Trophoblast cell (in vitro differentiated cells and primary cell): ENCODE measurements at regions not wholly inside any gene's neighbourhood (a gene's known extent, or its start where the extent isn't known, plus 50 kb on each side); places are given as distances from the start of the nearest gene placed in this dataset.
"Not testable (repeated sequence)": the region's sequence is repeated elsewhere in the genome, so short reads cannot be mapped to it uniquely, and the experiment has no call there.

Experiments used
- DNase-seq, 2 donors: peaks; one replicate each; pipeline ENCODE4 v3.0.0-alpha.2; 2016
- H2AFZ ChIP-seq: 2 replicates; pipeline ENCODE4 v1.6.1; 2013; ENCODE audit warnings: low read length, moderate library complexity, mild to moderate bottlenecking; ENCODE audit not compliant: insufficient read depth, poor library complexity
- H2AK5ac ChIP-seq: 2 replicates; pipeline ENCODE4 v1.6.1; 2013; ENCODE audit warnings: mild to moderate bottlenecking, low read length
- H2BK120ac ChIP-seq: 2 replicates; pipeline ENCODE4 v1.6.1; 2013; ENCODE audit warnings: low read length, mild to moderate bottlenecking, moderate library complexity; ENCODE audit not compliant: insufficient read depth, poor library complexity
- H2BK12ac ChIP-seq: 2 replicates; pipeline ENCODE4 v1.6.1; 2013; ENCODE audit warnings: mild to moderate bottlenecking, low read length, moderate library complexity
- H2BK5ac ChIP-seq: 2 replicates; pipeline ENCODE4 v1.6.1; 2013; ENCODE audit warnings: low read length, low read depth, moderate library complexity, mild to moderate bottlenecking; ENCODE audit not compliant: poor library complexity
- H3K14ac ChIP-seq: 2 replicates; pipeline ENCODE4 v1.6.1; 2013; ENCODE audit warnings: mild to moderate bottlenecking, low read length
- H3K18ac ChIP-seq: 2 replicates; pipeline ENCODE4 v1.6.1; 2013; ENCODE audit warnings: mild to moderate bottlenecking, low read length
- H3K23ac ChIP-seq: 2 replicates; pipeline ENCODE4 v1.6.1; 2013; ENCODE audit warnings: low read length
- H3K27ac ChIP-seq: 2 replicates; pipeline ENCODE4 v1.5.1; 2013; ENCODE audit warnings: low read depth, mild to moderate bottlenecking, inconsistent platforms, low read length, moderate library complexity
- H3K27me3 ChIP-seq: 2 replicates; pipeline ENCODE4 v1.6.1; 2013; ENCODE audit warnings: inconsistent platforms, mild to moderate bottlenecking, low read length, moderate library complexity; ENCODE audit not compliant: insufficient read depth
- H3K36me3 ChIP-seq, 2 experiments: 1 replicate in 1 of 2; 2 replicates in 1 of 2; pipeline ENCODE4 v1.6.1; 2013; ENCODE audit warnings: low read length in 2 of 2, mild to moderate bottlenecking in 2 of 2, moderate library complexity in 1 of 2; ENCODE audit not compliant: insufficient read depth in 2 of 2, control insufficient read depth in 1 of 2
- H3K4ac ChIP-seq: 2 replicates; pipeline ENCODE4 v1.6.1; 2013; ENCODE audit warnings: low read depth, mild to moderate bottlenecking, low read length, moderate library complexity
- H3K4me1 ChIP-seq, 2 experiments: 1 replicate in 1 of 2; 2 replicates in 1 of 2; pipeline ENCODE4 v1.6.1; 2013; ENCODE audit warnings: low read length in 2 of 2, mild to moderate bottlenecking in 2 of 2, moderate library complexity in 1 of 2; ENCODE audit not compliant: insufficient read depth in 2 of 2, control insufficient read depth in 1 of 2
- H3K4me2 ChIP-seq: 2 replicates; pipeline ENCODE4 v1.6.1; 2013; ENCODE audit warnings: inconsistent platforms, mild to moderate bottlenecking, low read length, moderate library complexity
- H3K4me3 ChIP-seq: 2 replicates; pipeline ENCODE4 v1.5.1; 2013; ENCODE audit warnings: mild to moderate bottlenecking, low read depth, low read length, inconsistent platforms
- H3K79me1 ChIP-seq: one replicate; pipeline ENCODE4 v1.6.1; 2013; ENCODE audit warnings: low read length
- H3K79me2 ChIP-seq: 2 replicates; pipeline ENCODE4 v1.6.1; 2013; ENCODE audit warnings: low read length, mild to moderate bottlenecking; ENCODE audit not compliant: control insufficient read depth, insufficient read depth, poor library complexity
- H3K9ac ChIP-seq: 2 replicates; pipeline ENCODE4 v1.6.1; 2013; ENCODE audit warnings: mild to moderate bottlenecking, low read length
- H3K9me3 ChIP-seq: 2 replicates; pipeline ENCODE4 v1.6.1; 2013; ENCODE audit warnings: low read depth, mild to moderate bottlenecking, control low read depth, inconsistent platforms, low read length; ENCODE audit not compliant: insufficient read depth
- H4K12ac ChIP-seq: 2 replicates; pipeline ENCODE4 v1.6.1; 2013; ENCODE audit warnings: low read depth, mild to moderate bottlenecking, low read length, moderate library complexity
- H4K8ac ChIP-seq: 2 replicates; pipeline ENCODE4 v1.6.1; 2013; ENCODE audit warnings: low read depth, mild to moderate bottlenecking, low read length, moderate library complexity
- H4K91ac ChIP-seq: one replicate; pipeline ENCODE4 v1.6.1; 2013; ENCODE audit warnings: low read depth, mild to moderate bottlenecking, low read length, moderate library complexity
- WGBS: extraction: QIAGEN DNeasy Blood & Tissue Kit; methylation state at CpG from one replicate; pipeline ENCODE4 v1.1.7; 2013; ENCODE audit warnings: missing lambda C conversion rate; ENCODE audit not compliant: insufficient read length, insufficient coverage; ENCODE audit errors: extremely low coverage; 5-methylcytosine and 5-hydroxymethylcytosine counted together

GRCh38 chr11:71093783-71094182 is 158.6 kb downstream of the SHANK2 start:
- no peaks in the 10 kb centered on the region for H3K27me3 ChIP-seq
- peaks cover 37 to 48% of the 10 kb centered on the region in 2 experiments for H3K36me3 ChIP-seq
- no CpG with 5 or more reads among the region's 14 CpGs for WGBS
- no peak overlapping the region for H2AFZ ChIP-seq
- H2BK5ac ChIP-seq = no peak overlapping the region
- no peak for DNase-seq
- no peak overlapping the region for H4K12ac ChIP-seq
- H2BK120ac ChIP-seq = no peak overlapping the region
- no peaks in the 10 kb centered on the region for H3K79me1 ChIP-seq
- no peak overlapping the region for H3K18ac ChIP-seq
- H3K4me2 ChIP-seq = no peak overlapping the region
- no peak overlapping the region for H4K91ac ChIP-seq
- H3K4ac ChIP-seq = no peak overlapping the region
- no peak overlapping the region for H3K4me3 ChIP-seq
- no peaks in the 10 kb centered on the region for H3K79me2 ChIP-seq
- no peak overlapping the region for H2AK5ac ChIP-seq
- no peak overlapping the region for H2BK12ac ChIP-seq
- H4K8ac ChIP-seq = no peak overlapping the region
- H3K27ac ChIP-seq = no peak overlapping the region
- H3K14ac ChIP-seq = no peak overlapping the region
- H3K23ac ChIP-seq = no peak overlapping the region
- no peak overlapping the region for H3K9ac ChIP-seq
- peaks cover 4% of the 10 kb centered on the region for H3K9me3 ChIP-seq
- H3K4me1 ChIP-seq = no peaks in the 10 kb centered on the region

GRCh38 chr11:71091506-71092265 is 160.7 kb downstream of the SHANK2 start:
- no CpG with 5 or more reads among the region's 11 CpGs for WGBS
- H3K4me1 ChIP-seq = no peaks in the 10 kb centered on the region
- H3K4ac ChIP-seq = no peak overlapping the region
- H3K79me1 ChIP-seq = no peaks in the 10 kb centered on the region
- H3K18ac ChIP-seq = no peak overlapping the region
- H3K27ac ChIP-seq = no peak overlapping the region
- no peak overlapping the region for H2BK12ac ChIP-seq
- no peak overlapping the region for H3K14ac ChIP-seq
- H3K79me2 ChIP-seq = no peaks in the 10 kb centered on the region
- no peak for DNase-seq
- H3K9ac ChIP-seq = no peak overlapping the region
- peaks cover 32 to 41% of the 10 kb centered on the region in 2 experiments for H3K36me3 ChIP-seq
- H3K23ac ChIP-seq = no peak overlapping the region
- no peak overlapping the region for H4K8ac ChIP-seq
- H2AK5ac ChIP-seq = no peak overlapping the region
- no peak overlapping the region for H4K91ac ChIP-seq
- no peak overlapping the region for H2BK120ac ChIP-seq
- no peaks in the 10 kb centered on the region for H3K27me3 ChIP-seq
- H3K9me3 ChIP-seq = no peaks in the 10 kb centered on the region
- no peak overlapping the region for H2AFZ ChIP-seq
- H3K4me2 ChIP-seq = no peak overlapping the region
- no peak overlapping the region for H2BK5ac ChIP-seq
- peak overlapping the region; percentile 26 for H3K4me3 ChIP-seq
- no peak overlapping the region for H4K12ac ChIP-seq

- H3K79me1 ChIP-seq = no peaks in the 10 kb centered on the region
- H4K8ac ChIP-seq = no peak overlapping the region
- H3K4me2 ChIP-seq = no peak overlapping the region
- H3K4me3 ChIP-seq = no peak overlapping the region
- no peak overlapping the region for H2BK12ac ChIP-seq
- no peak overlapping the region for H2BK5ac ChIP-seq
- H3K27me3 ChIP-seq = no peaks in the 10 kb centered on the region
- no peak overlapping the region for H3K23ac ChIP-seq
- H3K79me2 ChIP-seq = no peaks in the 10 kb centered on the region
- H3K9ac ChIP-seq = no peak overlapping the region
- peaks cover 30 to 38% of the 10 kb centered on the region in 2 experiments for H3K36me3 ChIP-seq
- no peak overlapping the region for H2AFZ ChIP-seq
- WGBS = no CpG with 5 or more reads among the region's 11 CpGs
- H4K91ac ChIP-seq = no peak overlapping the region
- H4K12ac ChIP-seq = no peak overlapping the region
- H3K4ac ChIP-seq = no peak overlapping the region
- no peaks in the 10 kb centered on the region for H3K9me3 ChIP-seq
- H3K14ac ChIP-seq = no peak overlapping the region
- no peak overlapping the region for H2AK5ac ChIP-seq
- H3K4me1 ChIP-seq = no peaks in the 10 kb centered on the region
- H3K27ac ChIP-seq = no peak overlapping the region
- H2BK120ac ChIP-seq = no peak overlapping the region
- no peak for DNase-seq
- H3K18ac ChIP-seq = no peak overlapping the region
Measured at GRCh38 chr11:71089571-71089970, 162.8 kb downstream of the SHANK2 start.

GRCh38 chr11:71088314-71089215 is 163.8 kb downstream of the SHANK2 start:
- WGBS = no CpG with 5 or more reads among the region's 20 CpGs
- H3K79me1 ChIP-seq, H3K79me2 ChIP-seq, H2BK120ac ChIP-seq, H4K12ac ChIP-seq, H2BK12ac ChIP-seq, H2BK5ac ChIP-seq, H3K18ac ChIP-seq, DNase-seq, H3K9ac ChIP-seq, H3K27ac ChIP-seq, H2AK5ac ChIP-seq, H3K23ac ChIP-seq, H3K4me2 ChIP-seq, H3K4me3 ChIP-seq, H3K4ac ChIP-seq, H3K27me3 ChIP-seq, H4K8ac ChIP-seq, H3K4me1 ChIP-seq, H3K14ac ChIP-seq, H4K91ac ChIP-seq, H3K9me3 ChIP-seq, H2AFZ ChIP-seq: not testable (repeated sequence)
- peaks cover 24 to 33% of the 10 kb centered on the region in 2 experiments for H3K36me3 ChIP-seq
